ENCODE measurements at regions not wholly inside any gene's neighbourhood (a gene's known extent, or its start where the extent isn't known, plus 50 kb on each side); places are given as distances from the start of the nearest gene placed in this dataset.

DNA sequence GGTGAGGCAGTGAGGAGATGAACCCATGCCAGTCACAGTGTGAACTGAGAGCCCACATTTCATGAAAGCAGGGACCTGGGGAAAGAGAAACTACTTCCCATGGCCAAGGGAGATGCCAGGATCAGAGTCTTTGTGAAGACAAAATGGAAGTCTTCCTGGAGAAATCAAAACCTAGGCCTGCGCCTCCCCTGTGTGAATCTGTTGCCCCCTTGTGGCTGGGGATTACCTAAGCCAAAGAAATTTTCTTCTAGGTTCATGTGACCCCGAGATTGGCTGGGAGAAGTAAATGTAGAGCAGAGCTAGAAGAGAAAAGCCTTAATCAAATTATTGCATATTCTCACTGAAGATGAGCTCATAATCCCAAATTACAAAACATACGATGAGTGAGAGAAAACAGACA, 1075.3 kb downstream of the TBC1D22A start:
- 80 to 83% (median 81%) methylated on average over 3 of the region's 3 CpGs for WGBS, 3 donors
- Histone ChIP-seq H3K27me3 (no peaks in the 10 kb centered on the region), H3K27ac (no peak overlapping the region), H3K36me3 (no peaks in the 10 kb centered on the region), H3K4me1 (ENCODE audit: insufficient read depth) (no peaks in the 10 kb centered on the region), H3K9me3 (no peaks in the 10 kb centered on the region), H3K4me3 (no peak overlapping the region)
- intact Hi-C loops (cut with DNase I), result no loop called here
- no peak for DNase-seq
- TF ChIP-seq, protein P1, sequence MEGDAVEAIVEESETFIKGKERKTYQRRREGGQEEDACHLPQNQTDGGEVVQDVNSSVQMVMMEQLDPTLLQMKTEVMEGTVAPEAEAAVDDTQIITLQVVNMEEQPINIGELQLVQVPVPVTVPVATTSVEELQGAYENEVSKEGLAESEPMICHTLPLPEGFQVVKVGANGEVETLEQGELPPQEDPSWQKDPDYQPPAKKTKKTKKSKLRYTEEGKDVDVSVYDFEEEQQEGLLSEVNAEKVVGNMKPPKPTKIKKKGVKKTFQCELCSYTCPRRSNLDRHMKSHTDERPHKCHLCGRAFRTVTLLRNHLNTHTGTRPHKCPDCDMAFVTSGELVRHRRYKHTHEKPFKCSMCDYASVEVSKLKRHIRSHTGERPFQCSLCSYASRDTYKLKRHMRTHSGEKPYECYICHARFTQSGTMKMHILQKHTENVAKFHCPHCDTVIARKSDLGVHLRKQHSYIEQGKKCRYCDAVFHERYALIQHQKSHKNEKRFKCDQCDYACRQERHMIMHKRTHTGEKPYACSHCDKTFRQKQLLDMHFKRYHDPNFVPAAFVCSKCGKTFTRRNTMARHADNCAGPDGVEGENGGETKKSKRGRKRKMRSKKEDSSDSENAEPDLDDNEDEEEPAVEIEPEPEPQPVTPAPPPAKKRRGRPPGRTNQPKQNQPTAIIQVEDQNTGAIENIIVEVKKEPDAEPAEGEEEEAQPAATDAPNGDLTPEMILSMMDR (IDR thresholded peaks at IDR 0.05), result no peak
- TF ChIP-seq EP300 (IDR thresholded peaks at IDR 0.05), result no peak
- TF ChIP-seq POLR2A (IDR thresholded peaks at IDR 0.05), result no peak

DNA sequence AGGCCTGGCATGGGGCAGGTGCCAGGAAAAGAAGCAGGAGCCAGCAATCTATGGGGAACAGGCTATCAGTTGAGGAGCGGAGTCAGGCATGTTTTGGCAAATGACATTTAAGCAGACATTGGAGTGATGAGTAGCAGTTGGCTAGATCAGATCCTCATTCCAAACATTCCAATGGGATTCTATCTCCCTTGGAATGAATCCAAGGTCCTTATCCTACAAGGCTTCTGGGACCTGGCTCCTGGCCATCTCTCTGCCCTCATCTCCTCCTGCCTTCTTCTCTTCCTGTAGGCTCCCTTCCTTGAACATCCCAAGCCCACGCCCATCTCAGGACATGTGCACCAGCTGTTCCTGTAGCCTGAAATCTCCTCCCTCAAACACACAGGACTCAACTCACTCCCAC, 1074.5 kb downstream of the TBC1D22A start:
- Histone ChIP-seq H3K27me3 (no peaks in the 10 kb centered on the region), H3K4me1 (ENCODE audit: insufficient read depth) (no peaks in the 10 kb centered on the region), H3K27ac (no peak overlapping the region), H3K9me3 (no peaks in the 10 kb centered on the region), H3K36me3 (no peaks in the 10 kb centered on the region), H3K4me3 (no peak overlapping the region)
- no peak for DNase-seq
- WGBS, 3 donors, result 67 to 88% (median 80%) methylated on average over 2 of the region's 2 CpGs
- TF ChIP-seq, protein P1 (IDR thresholded peaks at IDR 0.05), result no peak
- TF ChIP-seq POLR2A (IDR thresholded peaks at IDR 0.05) (no peak), EP300 (IDR thresholded peaks at IDR 0.05) (no peak)
- intact Hi-C loops (cut with DNase I), result no loop called here

DNA sequence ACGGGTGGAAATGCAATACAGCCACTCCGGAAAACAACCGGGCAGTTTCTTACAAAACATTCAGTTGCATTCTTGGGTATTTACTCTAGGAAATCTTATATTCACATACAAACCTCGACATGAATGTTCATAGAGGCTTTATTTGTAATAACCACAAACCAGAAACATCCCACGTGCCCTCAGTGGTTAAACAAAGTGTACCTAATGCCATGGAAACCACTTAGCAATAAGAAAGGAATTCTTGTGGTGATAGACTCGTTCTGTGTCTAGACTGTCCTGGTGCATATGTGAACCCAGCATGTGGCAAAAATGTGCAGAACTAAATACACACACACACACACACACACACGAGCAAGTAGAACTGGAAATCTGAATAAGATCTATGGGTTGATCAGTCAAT, 1073.3 kb downstream of the TBC1D22A start:
- TF ChIP-seq EP300 (IDR thresholded peaks at IDR 0.05) (no peak), POLR2A (IDR thresholded peaks at IDR 0.05) (no peak)
- TF ChIP-seq, protein P1 (IDR thresholded peaks at IDR 0.05), result no peak
- DNase-seq, result no peak
- intact Hi-C loops (cut with DNase I), result no loop called here
- no peak overlapping the region for H3K27ac ChIP-seq
- no peaks in the 10 kb centered on the region for H3K36me3 ChIP-seq
- 13 to 31% (median 16%) methylated on average over 7 of the region's 7 CpGs for WGBS, 3 donors
- H3K4me1 ChIP-seq (ENCODE audit: insufficient read depth), result no peaks in the 10 kb centered on the region
- H3K4me3 ChIP-seq, result no peak overlapping the region
- H3K9me3 ChIP-seq, result no peaks in the 10 kb centered on the region
- no peaks in the 10 kb centered on the region for H3K27me3 ChIP-seq

DNA sequence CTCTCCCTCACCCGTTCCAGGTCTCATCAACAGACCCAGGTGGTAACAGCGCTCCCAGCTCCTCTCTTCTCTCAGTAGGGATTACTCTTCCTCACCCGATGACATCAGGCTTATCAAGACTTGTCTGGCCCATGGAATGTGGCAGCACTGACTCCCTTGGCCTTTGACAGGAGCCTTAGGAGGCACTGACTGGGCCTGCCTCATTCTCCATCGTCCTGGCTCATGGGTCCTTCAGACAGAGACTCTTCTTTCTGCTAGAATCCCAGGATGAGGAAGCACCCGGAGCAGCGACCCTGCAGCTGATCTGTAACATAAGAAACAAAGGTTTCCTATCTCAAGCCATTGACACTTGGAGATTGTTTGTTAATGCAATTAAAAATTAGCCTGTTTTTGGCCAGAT, 1063.6 kb downstream of the TBC1D22A start:
- H3K27me3 ChIP-seq, result no peaks in the 10 kb centered on the region
- intact Hi-C loops (cut with DNase I), result no loop called here
- no peak overlapping the region for H3K27ac ChIP-seq
- TF ChIP-seq EP300 (IDR thresholded peaks at IDR 0.05), result no peak
- TF ChIP-seq, protein P1 (IDR thresholded peaks at IDR 0.05), result no peak
- WGBS, 3 donors, result 72 to 87% (median 76%) methylated on average over 6 of the region's 6 CpGs
- DNase-seq, result no peak
- no peaks in the 10 kb centered on the region for H3K4me1 ChIP-seq (ENCODE audit: insufficient read depth)
- no peaks in the 10 kb centered on the region for H3K9me3 ChIP-seq
- H3K36me3 ChIP-seq, result no peaks in the 10 kb centered on the region
- H3K4me3 ChIP-seq, result no peak overlapping the region

DNA sequence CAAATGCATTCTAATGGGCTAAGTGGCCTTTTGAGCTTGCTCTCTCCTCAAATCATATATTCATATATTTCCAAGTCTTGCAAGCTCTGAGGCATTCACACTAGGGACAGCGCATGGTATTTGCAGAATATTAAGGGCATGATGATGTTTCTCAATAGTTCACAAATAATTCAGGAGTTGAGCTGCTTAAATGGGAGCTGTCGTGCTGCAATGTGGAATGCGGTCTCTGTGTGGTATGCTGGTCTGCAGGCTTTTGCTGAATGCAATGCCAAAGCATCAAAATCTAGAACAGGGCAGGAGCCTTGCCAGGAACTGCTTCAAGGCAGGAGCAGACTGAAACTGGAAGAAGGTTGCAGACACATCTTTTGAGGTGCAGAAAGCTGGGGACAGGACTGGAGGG, 1060.0 kb downstream of the TBC1D22A start:
- no peak for TF ChIP-seq POLR2A (IDR thresholded peaks at IDR 0.05)
- TF ChIP-seq EP300 (IDR thresholded peaks at IDR 0.05), result no peak
- TF ChIP-seq, protein P1 (IDR thresholded peaks at IDR 0.05), result no peak
- DNase-seq, result no peak
- H3K4me1 ChIP-seq (ENCODE audit: insufficient read depth), result no peaks in the 10 kb centered on the region

More for the DNA sequence above, 1060.0 kb downstream of the TBC1D22A start:
- H3K36me3 ChIP-seq, result no peaks in the 10 kb centered on the region
- H3K27ac ChIP-seq, result no peak overlapping the region
- 80 to 87% (median 82%) methylated on average over 3 of the region's 3 CpGs for WGBS, 3 donors
- intact Hi-C loops (cut with DNase I), result no loop called here
- no peak overlapping the region for H3K4me3 ChIP-seq
- H3K27me3 ChIP-seq, result no peaks in the 10 kb centered on the region
- no peaks in the 10 kb centered on the region for H3K9me3 ChIP-seq
